GM11168 (cell line): ENCODE measurements at regions not wholly inside any gene's neighbourhood (a gene's known extent, or its start where the extent isn't known, plus 50 kb on each side); places are given as distances from the start of the nearest gene placed in this dataset.

Source experiments
- in situ Hi-C: fragments of 300-500 bp; cut with MboI; formaldehyde crosslinking; loops from one replicate; pipeline ENCODE4 v1.12.0; 2022; ENCODE audit warnings: low sequenced_read_pairs; ENCODE audit not compliant: unreplicated experiment

DNA sequence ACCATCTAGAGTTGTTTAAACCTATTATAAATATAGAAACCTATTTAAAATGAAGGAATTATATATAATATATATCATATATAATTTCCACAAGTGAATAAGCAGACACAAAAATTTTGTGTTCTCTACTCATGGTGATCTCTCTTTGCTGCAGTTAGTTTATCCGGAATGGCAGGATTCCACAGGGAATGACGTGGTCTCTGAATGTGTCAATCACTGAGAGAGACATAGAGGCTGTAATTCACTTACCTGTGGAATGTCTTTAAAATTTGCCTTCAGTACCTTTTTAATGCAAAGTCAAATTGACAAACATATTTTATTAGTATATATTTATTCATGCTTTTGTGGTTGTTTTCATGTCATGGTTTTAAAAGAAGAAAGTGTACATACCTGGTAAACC, 669.3 kb downstream of the NLGN4X start:
- in situ Hi-C loops = no loop called here

GRCh38 chrX:5549512-5549911, 679.2 kb downstream of the NLGN4X start:
- in situ Hi-C loops = no loop called here

GRCh38 chrX:5537098-5537497, 691.6 kb downstream of the NLGN4X start:
- in situ Hi-C loops = no loop called here

DNA sequence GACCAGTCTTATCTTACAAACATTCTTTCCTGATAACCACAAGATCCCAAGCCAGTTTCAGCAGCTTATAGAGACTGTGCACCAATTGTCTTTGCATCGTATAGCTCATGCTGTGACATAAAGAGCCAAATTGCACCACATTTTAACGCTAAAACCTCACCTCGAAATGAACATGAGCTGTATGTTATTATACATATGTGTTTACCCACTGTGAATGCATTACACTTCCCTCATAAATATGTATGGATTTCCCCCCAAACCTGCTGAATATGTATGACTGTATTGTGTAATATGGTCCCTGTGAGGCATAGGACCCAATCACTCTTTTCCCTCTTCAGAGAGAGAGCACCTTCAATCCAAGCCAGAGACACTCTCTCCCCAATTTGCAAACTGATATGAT, 692.4 kb downstream of the NLGN4X start:
- in situ Hi-C loops = no loop called here

GRCh38 chrX:5528057-5528456, 700.6 kb downstream of the NLGN4X start:
- in situ Hi-C loops = no loop called here

DNA sequence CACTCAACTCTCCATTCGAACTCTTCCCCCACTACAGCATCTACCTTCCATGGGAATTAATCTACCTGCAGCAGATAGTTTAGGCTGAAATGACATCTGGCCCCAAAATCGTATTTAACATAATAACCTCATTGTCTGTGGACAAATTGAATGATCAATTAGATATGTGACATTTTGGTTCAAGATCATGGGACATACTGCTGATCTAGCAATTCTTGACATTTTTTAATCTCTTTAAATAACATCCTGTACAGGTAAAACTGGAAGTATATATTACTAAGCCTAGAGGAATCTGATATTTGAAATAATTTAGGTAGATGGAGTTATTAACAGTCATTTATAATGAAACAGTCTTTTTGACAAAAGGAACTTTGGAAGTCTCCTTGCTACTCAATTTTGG, 702.5 kb downstream of the NLGN4X start:
- in situ Hi-C loops = no loop called here

GRCh38 chrX:5490786-5491563, 737.7 kb downstream of the NLGN4X start:
- in situ Hi-C loops = no loop called here

GRCh38 chrX:5474282-5474681, 754.4 kb downstream of the NLGN4X start:
- in situ Hi-C loops = no loop called here

GRCh38 chrX:5458300-5458842, 770.3 kb downstream of the NLGN4X start:
- in situ Hi-C loops = no loop called here

- in situ Hi-C loops = no loop called here
Measured at GRCh38 chrX:5449323-5449722, 779.3 kb downstream of the NLGN4X start.

- in situ Hi-C loops = no loop called here
Measured at GRCh38 chrX:5431823-5432222, 796.8 kb downstream of the NLGN4X start.

- in situ Hi-C loops = no loop called here
Measured at GRCh38 chrX:5425119-5425518, 803.5 kb downstream of the NLGN4X start.

- in situ Hi-C loops = no loop called here
Measured at GRCh38 chrX:5417381-5417780, 811.3 kb downstream of the NLGN4X start.

- in situ Hi-C loops = no loop called here
Measured at GRCh38 chrX:5415738-5416137, 812.9 kb downstream of the NLGN4X start.

- in situ Hi-C loops = no loop called here
Measured at GRCh38 chrX:5409106-5409505, 819.6 kb downstream of the NLGN4X start.

GRCh38 chrX:5402461-5402860, 826.2 kb downstream of the NLGN4X start:
- in situ Hi-C loops = no loop called here

- in situ Hi-C loops = no loop called here
Measured at GRCh38 chrX:5399403-5399802, 829.3 kb downstream of the NLGN4X start.

- in situ Hi-C loops = no loop called here
Measured at GRCh38 chrX:5397409-5397808, 831.3 kb downstream of the NLGN4X start.

- in situ Hi-C loops = no loop called here
Measured at GRCh38 chrX:5390376-5390775, 838.3 kb downstream of the NLGN4X start.

GRCh38 chrX:5388087-5388486, 840.6 kb downstream of the NLGN4X start:
- in situ Hi-C loops = no loop called here

GRCh38 chrX:5380426-5380825, 848.2 kb downstream of the NLGN4X start:
- in situ Hi-C loops = no loop called here

GRCh38 chrX:5341902-5342301, 886.8 kb downstream of the NLGN4X start:
- in situ Hi-C loops = no loop called here
